ENCODE measurements at regions not wholly inside any gene's neighbourhood (a gene's known extent, or its start where the extent isn't known, plus 50 kb on each side); places are given as distances from the start of the nearest gene placed in this dataset.

DNA sequence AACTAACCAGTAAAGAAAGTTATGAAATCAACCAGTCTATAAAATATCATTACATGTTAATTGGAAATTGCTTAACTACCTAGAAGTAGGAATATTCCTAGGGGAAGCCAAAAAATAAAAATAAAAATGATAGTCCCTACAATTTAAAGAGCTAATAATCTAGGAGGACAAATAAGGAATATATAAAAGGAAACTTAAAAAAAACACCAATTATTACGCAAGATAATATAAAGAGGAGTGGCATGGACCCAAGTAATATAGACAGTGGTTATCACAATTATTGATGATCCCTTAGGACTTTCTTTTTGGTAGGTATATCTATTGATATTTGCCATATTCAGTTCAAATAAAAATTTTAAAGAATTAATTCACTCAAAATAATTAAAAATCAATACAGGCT is 498.7 kb downstream of the SOX5 start:
- Histone ChIP-seq H3K36me3 (ENCODE audit: insufficient read depth) (no peaks in the 10 kb centered on the region), H3K9me2 (ENCODE audit: insufficient read depth) (no peaks in the 10 kb centered on the region), H4K20me1 (replicated peaks; ENCODE audit: insufficient read depth) (no peaks in the 10 kb centered on the region), H3K4me3 (no peak overlapping the region), H3K27me3 (ENCODE audit: insufficient read depth) (no peaks in the 10 kb centered on the region), H3K79me2 (replicated peaks; ENCODE audit: insufficient read depth) (no peaks in the 10 kb centered on the region), H3K27ac (ENCODE audit: low read depth) (no peak overlapping the region), H3K4me2 (no peak overlapping the region), H3K4me1 (ENCODE audit: insufficient read depth) (no peaks in the 10 kb centered on the region), H2AFZ (no peak overlapping the region), H3F3A (replicated peaks; ENCODE audit: low read depth) (no peaks in the 10 kb centered on the region)
- Mint-ChIP-seq H3K9me3 (no peaks in the 10 kb centered on the region), H3K36me3 (ENCODE audit: low read depth) (no peaks in the 10 kb centered on the region), H3K27ac (no peak overlapping the region), H3K4me3 (no peak overlapping the region), H3K4me1 (no peaks in the 10 kb centered on the region), H3K27me3 (ENCODE audit: insufficient read depth, low read depth, poor library complexity) (no peaks in the 10 kb centered on the region)
- DNase-seq (ENCODE audit: low spot score) (no peak), ATAC-seq (no peak)
- TF ChIP-seq, protein P1, sequence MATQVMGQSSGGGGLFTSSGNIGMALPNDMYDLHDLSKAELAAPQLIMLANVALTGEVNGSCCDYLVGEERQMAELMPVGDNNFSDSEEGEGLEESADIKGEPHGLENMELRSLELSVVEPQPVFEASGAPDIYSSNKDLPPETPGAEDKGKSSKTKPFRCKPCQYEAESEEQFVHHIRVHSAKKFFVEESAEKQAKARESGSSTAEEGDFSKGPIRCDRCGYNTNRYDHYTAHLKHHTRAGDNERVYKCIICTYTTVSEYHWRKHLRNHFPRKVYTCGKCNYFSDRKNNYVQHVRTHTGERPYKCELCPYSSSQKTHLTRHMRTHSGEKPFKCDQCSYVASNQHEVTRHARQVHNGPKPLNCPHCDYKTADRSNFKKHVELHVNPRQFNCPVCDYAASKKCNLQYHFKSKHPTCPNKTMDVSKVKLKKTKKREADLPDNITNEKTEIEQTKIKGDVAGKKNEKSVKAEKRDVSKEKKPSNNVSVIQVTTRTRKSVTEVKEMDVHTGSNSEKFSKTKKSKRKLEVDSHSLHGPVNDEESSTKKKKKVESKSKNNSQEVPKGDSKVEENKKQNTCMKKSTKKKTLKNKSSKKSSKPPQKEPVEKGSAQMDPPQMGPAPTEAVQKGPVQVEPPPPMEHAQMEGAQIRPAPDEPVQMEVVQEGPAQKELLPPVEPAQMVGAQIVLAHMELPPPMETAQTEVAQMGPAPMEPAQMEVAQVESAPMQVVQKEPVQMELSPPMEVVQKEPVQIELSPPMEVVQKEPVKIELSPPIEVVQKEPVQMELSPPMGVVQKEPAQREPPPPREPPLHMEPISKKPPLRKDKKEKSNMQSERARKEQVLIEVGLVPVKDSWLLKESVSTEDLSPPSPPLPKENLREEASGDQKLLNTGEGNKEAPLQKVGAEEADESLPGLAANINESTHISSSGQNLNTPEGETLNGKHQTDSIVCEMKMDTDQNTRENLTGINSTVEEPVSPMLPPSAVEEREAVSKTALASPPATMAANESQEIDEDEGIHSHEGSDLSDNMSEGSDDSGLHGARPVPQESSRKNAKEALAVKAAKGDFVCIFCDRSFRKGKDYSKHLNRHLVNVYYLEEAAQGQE (IDR thresholded peaks at IDR 0.05; ENCODE audit: unreplicated experiment) = no peak
- no peak for TF ChIP-seq ETS1 (IDR thresholded peaks at IDR 0.05)
- no peak for TF ChIP-seq ZNF114 (CRISPR knock-in tag; IDR thresholded peaks at IDR 0.05)
- no peak for TF ChIP-seq ZNF331 (CRISPR knock-in tag; IDR thresholded peaks at IDR 0.05; ENCODE audit: low read depth)
- TF ChIP-seq STAT1 (IDR thresholded peaks at IDR 0.05; ENCODE audit: unreplicated experiment) = no peak
- TF ChIP-seq JUNB (IDR thresholded peaks at IDR 0.05; ENCODE audit: unreplicated experiment) = no peak
- no peak for TF ChIP-seq EZH2 (IDR thresholded peaks at IDR 0.05; ENCODE audit: low read depth, unreplicated experiment)
- TF ChIP-seq NANOG (IDR thresholded peaks at IDR 0.05; ENCODE audit: borderline replicate concordance) = no peak
- TF ChIP-seq, protein P2, sequence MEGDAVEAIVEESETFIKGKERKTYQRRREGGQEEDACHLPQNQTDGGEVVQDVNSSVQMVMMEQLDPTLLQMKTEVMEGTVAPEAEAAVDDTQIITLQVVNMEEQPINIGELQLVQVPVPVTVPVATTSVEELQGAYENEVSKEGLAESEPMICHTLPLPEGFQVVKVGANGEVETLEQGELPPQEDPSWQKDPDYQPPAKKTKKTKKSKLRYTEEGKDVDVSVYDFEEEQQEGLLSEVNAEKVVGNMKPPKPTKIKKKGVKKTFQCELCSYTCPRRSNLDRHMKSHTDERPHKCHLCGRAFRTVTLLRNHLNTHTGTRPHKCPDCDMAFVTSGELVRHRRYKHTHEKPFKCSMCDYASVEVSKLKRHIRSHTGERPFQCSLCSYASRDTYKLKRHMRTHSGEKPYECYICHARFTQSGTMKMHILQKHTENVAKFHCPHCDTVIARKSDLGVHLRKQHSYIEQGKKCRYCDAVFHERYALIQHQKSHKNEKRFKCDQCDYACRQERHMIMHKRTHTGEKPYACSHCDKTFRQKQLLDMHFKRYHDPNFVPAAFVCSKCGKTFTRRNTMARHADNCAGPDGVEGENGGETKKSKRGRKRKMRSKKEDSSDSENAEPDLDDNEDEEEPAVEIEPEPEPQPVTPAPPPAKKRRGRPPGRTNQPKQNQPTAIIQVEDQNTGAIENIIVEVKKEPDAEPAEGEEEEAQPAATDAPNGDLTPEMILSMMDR (conservative IDR thresholded peaks at IDR 0.05; ENCODE audit: low read depth in 2 of 2) = no peak
- no peak for TF ChIP-seq ZNF462 (CRISPR knock-in tag; IDR thresholded peaks at IDR 0.05)
- TF ChIP-seq POLR2AphosphoS5 (IDR thresholded peaks at IDR 0.05; ENCODE audit: low read depth) = no peak
- TF ChIP-seq CREB1 (CRISPR knock-in tag; IDR thresholded peaks at IDR 0.05; ENCODE audit: low read depth) = no peak
- no peak for TF ChIP-seq EZH2phosphoT487 (IDR thresholded peaks at IDR 0.05; ENCODE audit: unreplicated experiment)

Data from GM23338 (cell line).